Stimulated activated effector memory CD8-positive, alpha-beta T cell treated with anti-CD3 and anti-CD28 coated beads, Interleukin-12 subunit alpha, Interleukin-12 subunit beta, amount 100 ng/mL, for 72 hours (primary cell): ENCODE measurements at regions not wholly inside any gene's neighbourhood (a gene's known extent, or its start where the extent isn't known, plus 50 kb on each side); places are given as distances from the start of the nearest gene placed in this dataset.

Experiments used
- ATAC-seq: fragments of 150-1000 bp; cut with Tn5 transposase; 2 replicates; pipeline ENCODE4 v1.10.0; 2021
- DNase-seq, 2 donors: peaks; one replicate each; pipeline ENCODE4 v3.0.0; 2021 to 2022; ENCODE audit warnings: low spot score in 2 of 2
- H3K27ac Mint-ChIP-seq: one replicate; pipeline ENCODE4 v1.8.0; 2022; ENCODE audit warnings: mild to moderate bottlenecking, mixed read lengths
- H3K36me3 Mint-ChIP-seq: one replicate; pipeline ENCODE4 v1.8.0; 2022; ENCODE audit warnings: mild to moderate bottlenecking, mixed read lengths
- H3K4me1 Mint-ChIP-seq: one replicate; pipeline ENCODE4 v1.8.0; 2022; ENCODE audit warnings: mixed read lengths
- H3K4me3 Mint-ChIP-seq: one replicate; pipeline ENCODE4 v1.8.0; 2022; ENCODE audit warnings: mild to moderate bottlenecking, mixed read lengths
- H3K9me3 Mint-ChIP-seq: one replicate; pipeline ENCODE4 v1.8.0; 2022; ENCODE audit warnings: mixed read lengths

DNA sequence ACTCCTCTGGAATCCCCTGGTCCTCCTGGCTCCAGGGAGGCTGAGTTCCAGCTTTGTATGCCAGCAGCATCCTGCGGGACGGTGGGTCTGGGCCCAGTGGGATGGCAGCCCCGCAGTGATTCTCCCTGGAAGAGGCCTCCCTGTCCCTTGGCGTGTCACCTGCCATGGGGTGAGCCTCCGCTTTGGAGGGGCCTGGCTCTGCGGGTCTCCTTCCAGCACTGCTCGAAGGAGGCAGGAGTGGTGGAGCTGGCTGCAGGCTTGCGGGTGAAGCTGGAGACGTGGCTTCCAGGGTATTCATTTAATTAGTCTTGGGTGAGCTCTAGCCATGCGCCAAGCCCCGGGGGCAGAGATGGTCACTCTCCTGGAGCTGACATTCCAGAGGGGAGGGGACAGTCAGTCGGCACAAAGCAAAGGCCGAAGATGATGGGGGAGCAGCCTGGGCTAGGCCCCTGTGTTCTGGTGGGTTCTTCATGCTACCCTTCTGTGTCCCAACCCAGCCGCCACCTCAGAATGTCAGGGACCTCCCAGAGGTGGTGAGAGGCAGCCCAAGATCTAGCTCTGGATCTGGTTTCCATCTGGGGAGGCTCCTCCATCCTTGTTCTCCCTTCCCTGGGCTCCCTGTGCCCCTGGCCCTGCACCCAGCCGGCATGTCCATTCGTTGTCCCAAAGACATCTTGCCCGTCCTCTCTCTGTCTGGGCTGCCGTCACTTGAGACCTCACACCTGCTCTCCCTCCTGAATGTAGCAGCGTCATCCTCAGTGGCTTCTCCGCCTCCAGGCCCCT lies 1332.5 kb downstream of the BRD1 start:
- H3K36me3 Mint-ChIP-seq, result no peaks in the 10 kb centered on the region
- peak; percentile 17 for ATAC-seq
- no peaks in the 10 kb centered on the region for H3K9me3 Mint-ChIP-seq
- H3K27ac Mint-ChIP-seq, result no peak overlapping the region
- no peak overlapping the region for H3K4me3 Mint-ChIP-seq
- DNase-seq, result no peak
- no peaks in the 10 kb centered on the region for H3K4me1 Mint-ChIP-seq

GRCh38 chr22:48494256-48494967 lies 1333.3 kb downstream of the BRD1 start:
- DNase-seq (no peak), ATAC-seq (no peak)
- Mint-ChIP-seq H3K4me3 (no peak overlapping the region), H3K36me3 (no peaks in the 10 kb centered on the region), H3K27ac (no peak overlapping the region), H3K4me1 (no peaks in the 10 kb centered on the region), H3K9me3 (no peaks in the 10 kb centered on the region)

GRCh38 chr22:48493733-48494132 lies 1333.9 kb downstream of the BRD1 start:
- no peaks in the 10 kb centered on the region for H3K9me3 Mint-ChIP-seq
- ATAC-seq (no peak), DNase-seq (no peak)
- no peaks in the 10 kb centered on the region for H3K36me3 Mint-ChIP-seq
- no peak overlapping the region for H3K4me3 Mint-ChIP-seq
- no peaks in the 10 kb centered on the region for H3K4me1 Mint-ChIP-seq
- H3K27ac Mint-ChIP-seq, result no peak overlapping the region

DNA sequence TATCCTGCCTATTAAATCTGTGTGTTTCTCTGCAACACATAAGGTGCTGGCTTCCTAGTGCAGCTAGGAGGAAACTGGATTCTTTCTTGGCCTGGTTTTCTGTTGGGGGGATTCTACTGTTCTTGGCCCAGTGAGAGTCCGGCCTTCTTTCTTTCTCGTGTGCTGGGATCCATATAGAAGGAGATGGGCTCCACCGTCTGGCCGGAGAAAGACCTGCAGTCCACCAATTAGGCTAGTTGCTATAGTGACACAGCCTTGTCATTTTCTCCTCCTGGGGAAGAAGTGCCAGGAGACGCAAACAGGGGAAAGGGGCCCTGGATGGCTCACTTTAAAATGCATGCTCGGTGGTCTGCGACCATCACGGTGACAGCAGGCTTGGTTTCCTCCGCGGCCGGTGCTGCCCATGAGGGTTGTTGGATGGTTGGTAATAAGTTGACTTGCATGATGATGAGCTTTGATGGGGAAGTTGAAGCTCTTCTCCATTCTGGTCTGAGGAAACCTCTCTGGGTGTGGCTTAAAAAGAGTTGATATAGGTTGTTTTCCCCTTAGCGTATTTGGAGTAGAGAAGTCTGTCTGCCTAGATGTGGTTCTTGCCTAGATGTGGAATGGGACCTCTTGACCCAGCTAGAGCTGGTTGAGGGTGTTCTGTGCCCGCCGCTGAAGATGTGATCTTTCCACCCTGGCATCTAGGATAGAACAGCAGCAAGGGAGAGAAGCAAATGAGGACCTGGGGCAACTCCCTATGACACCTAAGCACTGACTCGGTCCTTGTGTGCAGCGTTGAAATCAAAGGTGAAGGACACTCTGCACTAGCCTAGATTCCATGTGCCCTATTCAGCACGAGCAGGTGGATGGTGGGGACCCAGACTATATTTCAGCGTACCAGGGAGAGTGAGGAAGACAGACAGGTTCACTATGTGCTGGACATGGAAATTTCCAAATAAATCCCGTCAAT lies 1335.0 kb downstream of the BRD1 start:
- H3K27ac Mint-ChIP-seq, result no peak overlapping the region
- peak; percentile 51 for ATAC-seq
- no peak overlapping the region for H3K4me3 Mint-ChIP-seq
- H3K36me3 Mint-ChIP-seq, result no peaks in the 10 kb centered on the region
- H3K4me1 Mint-ChIP-seq, result no peaks in the 10 kb centered on the region
- no peaks in the 10 kb centered on the region for H3K9me3 Mint-ChIP-seq
- DNase-seq, result peak in 1 of 2 donors; percentile 55

DNA sequence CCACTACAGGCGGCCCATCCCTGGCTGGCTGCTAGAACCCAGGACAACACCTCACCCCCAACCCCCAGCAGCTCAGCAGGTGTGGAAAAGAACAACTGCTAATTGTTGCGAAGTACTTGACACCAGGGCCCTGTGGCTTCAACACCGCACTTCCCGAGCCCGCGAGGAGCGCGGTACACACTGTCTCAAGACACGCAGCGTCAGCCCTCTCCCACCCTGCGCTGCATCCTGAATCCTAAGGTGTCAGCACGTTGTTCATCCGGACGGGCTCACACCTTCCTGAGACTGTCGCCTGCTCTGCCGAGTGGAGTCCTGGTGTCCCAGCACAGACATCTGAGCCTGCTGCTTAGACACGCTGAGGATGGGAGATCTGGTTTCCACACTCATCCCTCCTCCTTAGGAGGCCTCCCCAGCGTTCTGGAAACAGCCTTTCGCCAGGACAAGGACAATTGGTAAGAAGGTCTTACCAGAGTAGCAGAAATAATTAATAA lies 1336.2 kb downstream of the BRD1 start:
- Mint-ChIP-seq H3K4me1 (no peaks in the 10 kb centered on the region), H3K4me3 (no peak overlapping the region), H3K27ac (no peak overlapping the region), H3K9me3 (no peaks in the 10 kb centered on the region), H3K36me3 (no peaks in the 10 kb centered on the region)
- ATAC-seq (no peak), DNase-seq (no peak)

DNA sequence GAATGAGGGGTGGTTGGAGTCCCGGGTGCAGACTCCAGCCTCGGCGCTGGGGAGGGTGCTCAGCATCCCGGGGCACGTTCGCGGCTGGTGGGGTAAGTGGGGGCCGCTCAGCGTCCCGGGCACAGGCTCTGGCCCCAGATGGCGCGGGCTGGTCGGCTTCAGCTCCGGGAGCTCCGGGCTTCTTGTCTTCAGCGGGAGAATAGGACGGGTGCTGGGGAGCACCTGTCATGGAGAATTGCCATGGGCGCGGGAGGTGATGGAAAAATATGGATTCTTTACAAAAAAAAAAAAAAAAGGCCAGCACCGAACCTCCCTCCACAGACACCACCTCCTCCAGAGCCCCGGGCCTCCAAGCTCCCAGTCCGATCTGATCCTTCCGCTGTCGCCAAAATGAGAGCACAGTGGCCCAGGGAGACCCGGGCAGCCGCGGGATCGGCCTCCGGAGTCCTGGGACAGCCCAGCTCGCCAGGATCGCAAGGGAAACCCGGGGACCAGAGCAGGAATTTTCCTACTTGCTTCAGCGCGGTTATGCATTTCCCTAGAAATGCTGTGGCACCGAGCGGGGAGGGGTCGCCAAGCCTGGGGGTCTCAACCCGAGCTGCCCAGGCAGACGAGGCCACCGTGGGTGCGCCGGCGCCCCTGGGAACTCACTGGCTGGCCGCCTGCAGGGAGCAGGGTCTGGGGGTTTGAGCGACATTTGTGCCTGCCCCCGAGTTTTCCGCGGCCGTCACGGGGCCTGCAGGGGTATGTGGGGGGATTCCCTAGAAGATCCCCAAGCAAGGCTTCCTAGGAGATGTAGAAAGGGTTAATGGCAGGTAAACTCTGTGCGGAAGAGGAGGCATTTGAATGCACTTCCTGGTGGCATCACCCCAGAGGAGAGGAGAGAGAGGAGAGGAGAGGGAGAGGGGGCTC lies 1336.9 kb downstream of the BRD1 start:
- Mint-ChIP-seq H3K4me1 (no peaks in the 10 kb centered on the region), H3K9me3 (no peaks in the 10 kb centered on the region), H3K27ac (no peak overlapping the region), H3K4me3 (no peak overlapping the region), H3K36me3 (no peaks in the 10 kb centered on the region)
- no peak for DNase-seq
- ATAC-seq, result no peak

DNA sequence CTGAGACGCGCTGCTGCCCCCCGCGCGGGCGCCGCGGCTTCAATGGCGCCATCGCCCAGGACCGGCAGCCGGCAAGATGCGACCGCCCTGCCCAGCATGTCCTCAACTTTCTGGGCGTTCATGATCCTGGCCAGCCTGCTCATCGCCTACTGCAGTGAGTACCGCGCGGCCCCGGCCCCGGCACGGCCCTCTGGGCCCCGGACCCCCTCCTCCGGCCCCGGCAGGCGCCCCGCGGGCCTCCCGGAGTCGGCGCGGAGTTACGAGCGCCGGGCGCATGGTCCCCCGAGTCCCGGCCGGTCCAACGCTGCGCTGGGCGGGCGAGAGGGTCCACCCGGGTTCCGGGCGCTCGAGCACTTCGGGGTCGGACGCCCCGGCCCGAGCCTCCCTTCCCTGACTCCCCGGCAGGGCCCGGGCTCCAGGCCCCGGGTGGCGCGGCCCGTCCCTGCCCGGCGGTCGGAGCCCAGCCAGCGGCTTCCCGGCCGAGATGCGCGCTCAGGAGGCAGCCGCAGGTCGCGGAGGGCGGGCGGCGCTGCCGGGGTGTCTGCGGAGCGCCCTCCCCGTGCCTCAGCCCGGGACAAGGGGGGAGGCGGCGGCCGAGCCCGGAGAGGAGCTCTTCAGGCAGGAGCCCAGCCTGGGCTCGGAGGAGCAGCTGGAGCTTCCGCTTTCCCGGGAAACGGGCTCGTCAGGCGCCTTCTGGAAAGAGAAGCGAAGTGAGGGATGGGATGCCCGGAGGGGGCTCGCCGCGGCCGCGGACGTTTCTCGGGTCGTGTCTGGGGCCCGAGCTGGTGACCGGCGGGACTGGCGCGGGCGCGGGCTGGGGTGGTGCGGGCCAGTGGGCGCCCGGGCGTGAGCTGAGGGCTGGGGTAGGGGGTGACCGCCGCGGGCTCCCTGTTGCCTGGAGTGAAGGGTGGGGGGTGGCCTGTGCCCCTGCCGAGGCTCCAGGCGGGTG lies 1337.8 kb downstream of the BRD1 start:
- Mint-ChIP-seq H3K4me1 (no peaks in the 10 kb centered on the region), H3K27ac (no peak overlapping the region), H3K36me3 (no peaks in the 10 kb centered on the region), H3K4me3 (no peak overlapping the region), H3K9me3 (no peaks in the 10 kb centered on the region)
- DNase-seq (no peak), ATAC-seq (no peak)

GRCh38 chr22:48488611-48489511 lies 1338.8 kb downstream of the BRD1 start:
- no peak for ATAC-seq
- Mint-ChIP-seq H3K36me3 (no peaks in the 10 kb centered on the region), H3K4me3 (no peak overlapping the region), H3K4me1 (no peaks in the 10 kb centered on the region), H3K27ac (no peak overlapping the region), H3K9me3 (no peaks in the 10 kb centered on the region)
- DNase-seq, result no peak

DNA sequence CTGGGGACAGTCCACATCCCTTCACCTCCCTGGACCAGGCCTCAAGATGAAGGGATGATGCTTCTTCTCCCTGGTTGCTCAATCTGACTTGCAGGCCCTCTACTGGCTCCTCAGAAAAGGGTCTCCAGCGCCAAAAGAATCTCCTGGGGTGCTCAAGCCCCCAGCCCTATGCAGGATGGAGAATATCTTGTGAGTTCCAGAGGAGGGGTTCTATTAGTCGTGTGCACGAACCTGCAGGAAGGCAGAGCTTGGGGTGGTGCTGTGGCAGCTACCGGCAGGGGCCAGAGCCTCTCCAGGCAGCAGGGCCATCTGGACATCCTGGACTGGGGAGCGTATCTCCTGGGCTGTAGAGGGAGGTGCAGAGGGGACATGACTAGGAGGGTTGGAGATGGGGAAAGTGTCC lies 1339.5 kb downstream of the BRD1 start:
- Mint-ChIP-seq H3K4me1 (no peaks in the 10 kb centered on the region), H3K36me3 (no peaks in the 10 kb centered on the region), H3K9me3 (no peaks in the 10 kb centered on the region), H3K4me3 (no peak overlapping the region), H3K27ac (no peak overlapping the region)
- no peak for DNase-seq
- no peak for ATAC-seq

DNA sequence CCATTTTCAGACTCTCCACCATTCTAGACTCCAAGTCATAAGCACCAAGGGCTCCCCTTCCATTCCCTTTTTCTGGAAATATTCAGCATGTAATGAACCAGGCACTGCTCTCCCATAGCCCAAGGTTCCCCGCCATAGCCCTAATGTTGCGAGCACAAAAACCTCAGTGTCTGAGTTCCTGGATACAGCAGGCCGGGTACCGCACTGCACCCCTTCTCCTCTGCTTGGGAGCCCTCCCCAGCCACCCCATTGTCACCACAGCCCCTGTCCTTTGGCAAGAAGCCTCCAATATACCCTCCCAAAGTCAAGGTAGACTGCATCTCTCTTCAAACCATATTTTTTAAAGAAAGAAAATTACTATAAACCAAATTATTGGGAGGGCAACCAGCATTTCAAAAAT lies 1341.1 kb downstream of the BRD1 start:
- Mint-ChIP-seq H3K36me3 (no peaks in the 10 kb centered on the region), H3K4me1 (no peaks in the 10 kb centered on the region), H3K4me3 (no peak overlapping the region), H3K9me3 (no peaks in the 10 kb centered on the region), H3K27ac (no peak overlapping the region)
- DNase-seq (no peak), ATAC-seq (no peak)

DNA sequence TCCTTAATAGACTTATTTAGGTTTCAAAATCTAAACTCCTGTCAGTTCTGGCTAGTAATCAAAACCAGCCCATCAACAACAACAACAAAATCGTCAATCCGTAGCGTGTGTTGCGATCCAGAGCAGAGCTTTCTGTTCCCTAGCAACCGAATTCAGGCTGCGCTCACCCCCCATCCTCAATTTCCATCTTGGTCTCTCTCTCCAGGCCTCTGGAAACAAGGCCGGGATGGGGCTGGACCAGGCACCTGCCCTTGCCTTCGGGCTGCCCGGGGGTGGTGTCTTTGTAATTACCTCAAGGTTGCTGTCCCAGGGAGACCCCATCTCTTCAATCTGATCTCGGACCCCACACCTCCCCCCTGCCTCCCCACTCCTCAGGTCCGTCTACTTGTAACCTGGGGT lies 1341.5 kb downstream of the BRD1 start:
- H3K4me3 Mint-ChIP-seq, result no peak overlapping the region
- no peaks in the 10 kb centered on the region for H3K36me3 Mint-ChIP-seq
- no peaks in the 10 kb centered on the region for H3K4me1 Mint-ChIP-seq
- no peaks in the 10 kb centered on the region for H3K9me3 Mint-ChIP-seq
- no peak overlapping the region for H3K27ac Mint-ChIP-seq
- ATAC-seq, result no peak
- no peak for DNase-seq

- DNase-seq (no peak), ATAC-seq (peak; percentile 19)
- Mint-ChIP-seq H3K9me3 (no peaks in the 10 kb centered on the region), H3K4me1 (no peaks in the 10 kb centered on the region), H3K4me3 (no peak overlapping the region), H3K36me3 (no peaks in the 10 kb centered on the region), H3K27ac (no peak overlapping the region)
Observed at GRCh38 chr22:48485149-48486133, 1342.2 kb downstream of the BRD1 start.
